Epithelial cell of esophagus (primary cell): ENCODE measurements at regions not wholly inside any gene's neighbourhood (a gene's known extent, or its start where the extent isn't known, plus 50 kb on each side); places are given as distances from the start of the nearest gene placed in this dataset.

ENCODE experiments used
- DNase-seq: peaks from one replicate; pipeline ENCODE4 v3.0.0; 2010; ENCODE audit warnings: low read depth
- H3K4me3 ChIP-seq: 2 replicates; pipeline ENCODE4 v1.5.1; 2011; ENCODE audit warnings: mild to moderate bottlenecking, low read length, control low read depth
- CTCF ChIP-seq: IDR thresholded peaks from 2 replicates; pipeline ENCODE4 v1.5.1; 2011; ENCODE audit warnings: low read depth, mild to moderate bottlenecking, low read length, control low read depth, inconsistent platforms; ENCODE audit not compliant: insufficient read depth; ENCODE audit errors: missing control alignments

- H3K4me3 ChIP-seq: no peak overlapping the region
- no peak for DNase-seq
- no peak for TF ChIP-seq CTCF
Observed at GRCh38 chr9:89725271-89725670, 120.5 kb downstream of the GADD45G start.

- H3K4me3 ChIP-seq: no peak overlapping the region
- TF ChIP-seq CTCF: no peak
Observed at GRCh38 chr9:89729954-89730530, 125.2 kb downstream of the GADD45G start.

GRCh38 chr9:89730715-89731114, 125.9 kb downstream of the GADD45G start:
- no peak overlapping the region for H3K4me3 ChIP-seq
- TF ChIP-seq CTCF: no peak
- DNase-seq: no peak

More at GRCh38 chr9:89729954-89730530, 125.2 kb downstream of the GADD45G start:
- DNase-seq: no peak

GRCh38 chr9:89731262-89732182, 126.7 kb downstream of the GADD45G start:
- no peak for TF ChIP-seq CTCF
- no peak overlapping the region for H3K4me3 ChIP-seq
- no peak for DNase-seq

GRCh38 chr9:89732295-89732938, 127.6 kb downstream of the GADD45G start:
- TF ChIP-seq CTCF: no peak
- DNase-seq: peak; percentile 7
- no peak overlapping the region for H3K4me3 ChIP-seq

- TF ChIP-seq CTCF: no peak
- no peak for DNase-seq
- H3K4me3 ChIP-seq: no peak overlapping the region
Observed at GRCh38 chr9:89732939-89733324, 128.1 kb downstream of the GADD45G start.
